ENCODE measurements at regions not wholly inside any gene's neighbourhood (a gene's known extent, or its start where the extent isn't known, plus 50 kb on each side); places are given as distances from the start of the nearest gene placed in this dataset.
A peak's percentile ranks its signal among the peaks of the same experiment; 100 is the strongest.

DNA sequence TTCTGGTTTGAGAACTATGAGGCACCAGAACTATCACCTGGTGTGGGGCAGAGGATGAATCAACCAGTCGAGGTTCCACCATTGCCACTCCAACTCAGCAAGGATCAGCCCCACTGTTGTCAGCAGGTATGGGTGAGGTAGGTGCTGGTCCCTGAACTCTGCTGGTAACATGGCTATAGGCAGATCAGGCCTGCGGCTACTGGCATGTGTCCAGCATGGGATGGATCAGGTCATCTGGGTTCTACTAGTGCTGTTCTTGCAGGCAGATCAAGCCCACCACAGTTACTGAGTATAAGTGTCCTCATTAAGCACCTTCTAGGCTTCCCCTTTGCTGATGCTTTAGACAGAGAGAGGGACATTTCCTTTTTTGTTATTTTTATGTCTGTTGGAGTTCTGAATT lies 71.7 kb downstream of the GABRA6 start:
- H3K36me3 ChIP-seq (ENCODE audit: control insufficient read depth, insufficient read depth, low read length) = no peaks in the 10 kb centered on the region
- H3K27me3 ChIP-seq (ENCODE audit: control insufficient read depth, insufficient read depth, low read length) = no peaks in the 10 kb centered on the region
- no peak overlapping the region for H3K27ac ChIP-seq (ENCODE audit: low read depth, low read length)
- 90% methylated on average over 1 of the region's 2 CpGs for WGBS (ENCODE audit: insufficient coverage)
- H3K9me3 ChIP-seq (ENCODE audit: control insufficient read depth, insufficient read depth, low read length) = no peaks in the 10 kb centered on the region
- H3K4me1 ChIP-seq (ENCODE audit: control insufficient read depth, insufficient read depth, low read length) = no peaks in the 10 kb centered on the region
- no peak for DNase-seq (ENCODE audit: low read depth in 4 of 6, low spot score in 6 of 6)
- no peak overlapping the region for H3K4me3 ChIP-seq (ENCODE audit: low read depth, low read length)

DNA sequence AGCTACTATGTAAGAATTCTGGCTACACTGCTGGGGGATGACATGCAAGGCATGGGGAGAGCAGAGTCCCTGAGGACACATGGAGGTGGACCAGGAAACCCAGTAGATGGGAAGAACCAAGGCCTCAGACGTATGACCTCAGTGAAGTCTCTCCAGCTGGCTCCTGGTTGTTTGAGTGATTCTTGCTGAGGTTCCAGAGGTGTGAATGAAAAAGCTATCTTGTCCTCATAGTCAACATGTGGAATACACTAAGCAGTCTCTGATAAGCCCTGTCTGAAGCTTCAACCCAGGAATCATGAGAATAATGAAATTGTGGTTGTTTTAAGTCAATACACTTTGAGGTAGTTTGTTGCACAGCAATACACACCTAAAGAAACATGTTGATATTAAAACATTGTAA lies 78.0 kb downstream of the GABRA6 start:
- Histone ChIP-seq H3K36me3 (ENCODE audit: control insufficient read depth, insufficient read depth, low read length) (no peaks in the 10 kb centered on the region), H3K4me3 (ENCODE audit: low read depth, low read length) (no peak overlapping the region), H3K4me1 (ENCODE audit: control insufficient read depth, insufficient read depth, low read length) (no peaks in the 10 kb centered on the region), H3K9me3 (ENCODE audit: control insufficient read depth, insufficient read depth, low read length) (no peaks in the 10 kb centered on the region), H3K27me3 (ENCODE audit: control insufficient read depth, insufficient read depth, low read length) (no peaks in the 10 kb centered on the region), H3K27ac (ENCODE audit: low read depth, low read length) (no peak overlapping the region)
- 67% methylated on average over 1 of the region's 1 CpG for WGBS (ENCODE audit: insufficient coverage)
- DNase-seq (ENCODE audit: low read depth in 4 of 6, low spot score in 6 of 6) = no peak

DNA sequence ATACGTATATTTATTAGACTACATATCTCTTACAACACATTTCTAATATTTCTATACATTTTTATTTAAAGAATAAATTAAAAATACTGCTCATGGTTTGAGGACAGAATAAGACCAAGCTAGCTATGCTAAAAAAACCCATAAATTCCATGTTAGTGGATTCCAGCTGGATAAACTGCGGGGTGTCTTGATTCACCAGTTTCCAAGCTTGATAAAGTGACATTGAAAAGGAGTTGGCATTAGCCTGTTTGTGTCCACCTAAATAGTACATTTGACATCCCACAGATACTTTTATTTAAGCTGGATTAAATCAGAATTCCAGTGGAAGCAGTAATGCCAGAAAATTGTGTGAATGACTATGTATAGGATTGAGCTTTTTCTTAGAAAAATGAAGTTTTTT lies 80.1 kb downstream of the GABRA6 start:
- no peak for DNase-seq (ENCODE audit: low read depth in 4 of 6, low spot score in 6 of 6)
- WGBS (ENCODE audit: insufficient coverage) = no CpG with 5 or more reads among the region's 2 CpGs
- Histone ChIP-seq H3K36me3 (ENCODE audit: control insufficient read depth, insufficient read depth, low read length) (no peaks in the 10 kb centered on the region), H3K4me1 (ENCODE audit: control insufficient read depth, insufficient read depth, low read length) (no peaks in the 10 kb centered on the region), H3K9me3 (ENCODE audit: control insufficient read depth, insufficient read depth, low read length) (no peaks in the 10 kb centered on the region), H3K4me3 (ENCODE audit: low read depth, low read length) (no peak overlapping the region), H3K27ac (ENCODE audit: low read depth, low read length) (no peak overlapping the region), H3K27me3 (ENCODE audit: control insufficient read depth, insufficient read depth, low read length) (no peaks in the 10 kb centered on the region)

DNA sequence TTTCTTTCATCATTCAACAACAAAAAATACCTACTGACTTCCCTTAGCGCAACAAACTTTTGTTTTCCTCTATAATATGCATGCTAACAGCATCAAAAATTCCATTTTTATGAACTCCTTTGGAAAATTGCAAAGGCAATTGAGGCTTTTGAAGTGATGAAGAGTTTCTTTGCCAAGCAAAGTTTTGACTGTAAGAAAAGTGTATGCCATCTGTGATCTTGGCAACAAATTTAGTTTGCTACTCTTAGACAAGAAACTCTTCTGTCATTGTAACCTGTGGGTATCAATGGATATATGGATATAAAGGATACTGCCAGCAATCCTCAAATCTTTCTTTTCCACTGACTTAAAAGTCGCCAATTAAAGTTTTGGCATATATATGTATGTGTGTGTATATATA lies 72.0 kb upstream of the GABRA1 start:
- H3K4me3 ChIP-seq (ENCODE audit: low read depth, low read length) = no peak overlapping the region
- H3K36me3 ChIP-seq (ENCODE audit: control insufficient read depth, insufficient read depth, low read length) = no peaks in the 10 kb centered on the region
- no CpG with 5 or more reads among the region's 2 CpGs for WGBS (ENCODE audit: insufficient coverage)
- no peak overlapping the region for H3K27ac ChIP-seq (ENCODE audit: low read depth, low read length)
- H3K27me3 ChIP-seq (ENCODE audit: control insufficient read depth, insufficient read depth, low read length) = no peaks in the 10 kb centered on the region
- peak in 1 of 6 donors; percentile 78 for DNase-seq (ENCODE audit: low read depth in 4 of 6, low spot score in 6 of 6)
- H3K9me3 ChIP-seq (ENCODE audit: control insufficient read depth, insufficient read depth, low read length) = no peaks in the 10 kb centered on the region
- H3K4me1 ChIP-seq (ENCODE audit: control insufficient read depth, insufficient read depth, low read length) = no peaks in the 10 kb centered on the region

DNA sequence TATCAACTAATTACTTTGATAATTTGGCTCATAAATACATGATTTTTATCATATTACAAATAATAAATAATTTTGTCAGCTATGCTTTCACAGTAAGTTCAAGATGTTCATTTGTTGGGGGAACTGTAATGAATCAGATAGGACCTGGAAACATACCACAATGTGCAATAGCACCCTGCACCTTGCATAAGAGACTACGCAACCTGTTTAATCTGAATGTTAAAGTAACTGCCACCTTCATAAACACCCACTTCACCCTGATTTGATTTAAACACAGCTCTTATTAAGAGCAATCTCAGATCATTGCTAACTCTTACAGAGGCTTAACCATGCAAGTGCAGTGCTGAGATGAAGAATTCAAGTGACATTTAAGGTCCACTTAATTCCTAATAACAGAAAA lies 69.1 kb upstream of the GABRA1 start:
- WGBS (ENCODE audit: insufficient coverage) = 100% methylated on average over 1 of the region's 1 CpG
- H3K27ac ChIP-seq (ENCODE audit: low read depth, low read length) = no peak overlapping the region

DNA sequence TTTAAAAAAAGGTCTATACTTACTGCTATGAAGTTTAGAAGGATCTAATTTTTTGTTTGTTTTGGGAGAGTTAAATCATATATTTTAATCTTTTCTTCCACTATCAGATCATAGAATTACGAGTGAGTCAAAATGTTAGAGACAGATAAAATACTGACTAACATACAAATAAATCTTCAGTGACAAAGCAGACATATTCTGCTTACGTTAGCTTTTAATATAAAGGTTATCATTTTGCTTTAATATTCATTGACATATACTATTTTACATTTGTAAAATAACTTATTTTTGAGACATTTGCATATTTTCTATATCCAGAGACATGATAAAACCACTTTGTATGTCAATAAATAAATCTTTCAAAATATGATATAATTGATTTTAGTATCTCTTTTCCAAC lies 64.6 kb upstream of the GABRA1 start:
- DNase-seq (ENCODE audit: low read depth in 4 of 6, low spot score in 6 of 6) = no peak
- H3K27ac ChIP-seq (ENCODE audit: low read depth, low read length) = no peak overlapping the region
- no CpG with 5 or more reads among the region's 2 CpGs for WGBS (ENCODE audit: insufficient coverage)

More for the DNA sequence above, 69.1 kb upstream of the GABRA1 start:
- H3K4me1 ChIP-seq (ENCODE audit: control insufficient read depth, insufficient read depth, low read length) = no peaks in the 10 kb centered on the region
- no peaks in the 10 kb centered on the region for H3K9me3 ChIP-seq (ENCODE audit: control insufficient read depth, insufficient read depth, low read length)
- no peak for DNase-seq (ENCODE audit: low read depth in 4 of 6, low spot score in 6 of 6)
- H3K36me3 ChIP-seq (ENCODE audit: control insufficient read depth, insufficient read depth, low read length) = no peaks in the 10 kb centered on the region
- H3K4me3 ChIP-seq (ENCODE audit: low read depth, low read length) = no peak overlapping the region
- no peaks in the 10 kb centered on the region for H3K27me3 ChIP-seq (ENCODE audit: control insufficient read depth, insufficient read depth, low read length)

DNA sequence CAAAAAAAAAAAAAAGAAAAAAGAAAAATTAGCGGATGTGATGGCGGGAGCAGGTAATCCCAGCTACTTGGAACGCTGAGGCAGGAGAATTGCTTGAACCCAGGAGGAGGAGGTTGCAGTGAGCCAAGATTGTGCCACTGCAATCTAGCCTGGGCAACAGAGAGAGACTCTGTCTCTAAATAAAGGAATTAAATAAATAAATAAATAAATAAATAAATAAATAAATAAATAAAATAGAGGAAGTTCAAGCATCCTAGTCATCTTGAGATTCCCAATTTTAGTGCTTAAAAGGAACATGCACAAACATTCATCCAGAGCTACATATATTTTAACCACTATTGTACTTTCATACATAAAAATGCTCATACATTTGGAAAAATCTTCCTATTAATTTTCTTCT lies 61.2 kb upstream of the GABRA1 start:
- WGBS (ENCODE audit: insufficient coverage) = 83% methylated on average over 3 of the region's 3 CpGs

More for the DNA sequence above, 64.6 kb upstream of the GABRA1 start:
- Histone ChIP-seq H3K27me3 (ENCODE audit: control insufficient read depth, insufficient read depth, low read length) (no peaks in the 10 kb centered on the region), H3K4me3 (ENCODE audit: low read depth, low read length) (no peak overlapping the region), H3K9me3 (ENCODE audit: control insufficient read depth, insufficient read depth, low read length) (no peaks in the 10 kb centered on the region), H3K4me1 (ENCODE audit: control insufficient read depth, insufficient read depth, low read length) (no peaks in the 10 kb centered on the region), H3K36me3 (ENCODE audit: control insufficient read depth, insufficient read depth, low read length) (no peaks in the 10 kb centered on the region)

DNA sequence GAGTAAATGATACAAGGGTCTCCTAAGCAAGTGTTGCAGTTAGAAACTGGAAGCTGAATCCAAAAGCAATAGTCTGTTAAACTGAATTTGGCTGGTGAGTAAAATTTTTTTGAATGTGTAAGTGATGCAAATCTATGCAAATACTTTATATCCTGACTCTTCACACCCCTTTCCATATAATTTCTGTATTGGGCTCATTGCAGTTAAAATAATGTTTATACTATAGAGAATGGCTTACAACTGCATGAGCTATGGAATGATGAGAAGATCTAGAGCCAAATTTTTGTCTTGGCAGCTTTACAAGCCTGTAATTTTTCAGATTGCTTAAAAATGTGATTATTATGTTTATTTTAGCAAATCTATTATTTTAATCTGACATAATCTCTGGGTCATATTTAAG lies 57.0 kb upstream of the GABRA1 start:
- no peaks in the 10 kb centered on the region for H3K27me3 ChIP-seq (ENCODE audit: control insufficient read depth, insufficient read depth, low read length)
- DNase-seq (ENCODE audit: low read depth in 4 of 6, low spot score in 6 of 6) = no peak
- H3K27ac ChIP-seq (ENCODE audit: low read depth, low read length) = no peak overlapping the region
- H3K4me3 ChIP-seq (ENCODE audit: low read depth, low read length) = no peak overlapping the region
- H3K4me1 ChIP-seq (ENCODE audit: control insufficient read depth, insufficient read depth, low read length) = no peaks in the 10 kb centered on the region
- no peaks in the 10 kb centered on the region for H3K9me3 ChIP-seq (ENCODE audit: control insufficient read depth, insufficient read depth, low read length)
- no peaks in the 10 kb centered on the region for H3K36me3 ChIP-seq (ENCODE audit: control insufficient read depth, insufficient read depth, low read length)

More for the DNA sequence above, 61.2 kb upstream of the GABRA1 start:
- no peaks in the 10 kb centered on the region for H3K36me3 ChIP-seq (ENCODE audit: control insufficient read depth, insufficient read depth, low read length)
- no peak overlapping the region for H3K27ac ChIP-seq (ENCODE audit: low read depth, low read length)
- no peak for DNase-seq (ENCODE audit: low read depth in 4 of 6, low spot score in 6 of 6)
- no peak overlapping the region for H3K4me3 ChIP-seq (ENCODE audit: low read depth, low read length)
- H3K27me3 ChIP-seq (ENCODE audit: control insufficient read depth, insufficient read depth, low read length) = no peaks in the 10 kb centered on the region
- no peaks in the 10 kb centered on the region for H3K9me3 ChIP-seq (ENCODE audit: control insufficient read depth, insufficient read depth, low read length)
- H3K4me1 ChIP-seq (ENCODE audit: control insufficient read depth, insufficient read depth, low read length) = no peaks in the 10 kb centered on the region

All from spinal cord (tissue), 9 donors.